ENCODE measurements at regions not wholly inside any gene's neighbourhood (a gene's known extent, or its start where the extent isn't known, plus 50 kb on each side); places are given as distances from the start of the nearest gene placed in this dataset.
"Not testable (repeated sequence)": the region's sequence is repeated elsewhere in the genome, so short reads cannot be mapped to it uniquely, and the experiment has no call there.

DNA sequence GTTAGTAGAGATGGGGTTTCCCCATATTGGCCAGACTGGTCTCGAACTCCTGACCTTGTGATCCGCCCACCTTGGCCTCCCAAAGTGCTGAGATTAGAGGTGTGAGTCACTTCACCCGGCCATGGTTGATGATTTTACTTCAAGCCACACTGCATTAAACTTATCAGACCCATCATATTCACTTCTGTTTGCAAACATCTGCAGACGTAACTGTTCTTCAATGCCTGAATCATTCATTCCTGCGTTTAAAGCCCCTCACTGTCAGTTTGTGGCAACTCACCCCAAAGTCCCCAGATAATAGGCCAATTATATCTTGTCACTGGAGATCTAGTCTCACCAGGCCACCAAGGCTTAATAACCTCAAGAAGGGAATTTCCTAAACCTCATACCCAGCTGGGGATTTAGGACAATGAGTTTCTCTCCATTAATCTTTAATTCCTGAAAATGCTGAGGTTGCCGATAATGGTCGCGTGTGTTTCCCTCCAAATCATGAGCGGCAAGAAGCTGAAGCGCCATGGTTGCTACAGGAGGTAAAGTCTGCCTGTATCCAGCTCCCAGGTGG is 229.6 kb downstream of the LY86 start:
- no peak for DNase-seq

- no peak for DNase-seq
These were observed 232.2 kb downstream of the LY86 start for GRCh38 chr6:6820641-6821238.

- no peak for DNase-seq
These were observed 233.2 kb downstream of the LY86 start for GRCh38 chr6:6821639-6822261.

- DNase-seq: no peak
These were observed 234.5 kb downstream of the LY86 start for GRCh38 chr6:6823030-6823429.

- no peak for DNase-seq
These were observed 235.2 kb downstream of the LY86 start for GRCh38 chr6:6823568-6824224.

- DNase-seq: no peak
These were observed 235.9 kb downstream of the LY86 start for GRCh38 chr6:6824381-6824780.

- no peak for DNase-seq
These were observed 236.8 kb downstream of the LY86 start for GRCh38 chr6:6825193-6825784.

DNA sequence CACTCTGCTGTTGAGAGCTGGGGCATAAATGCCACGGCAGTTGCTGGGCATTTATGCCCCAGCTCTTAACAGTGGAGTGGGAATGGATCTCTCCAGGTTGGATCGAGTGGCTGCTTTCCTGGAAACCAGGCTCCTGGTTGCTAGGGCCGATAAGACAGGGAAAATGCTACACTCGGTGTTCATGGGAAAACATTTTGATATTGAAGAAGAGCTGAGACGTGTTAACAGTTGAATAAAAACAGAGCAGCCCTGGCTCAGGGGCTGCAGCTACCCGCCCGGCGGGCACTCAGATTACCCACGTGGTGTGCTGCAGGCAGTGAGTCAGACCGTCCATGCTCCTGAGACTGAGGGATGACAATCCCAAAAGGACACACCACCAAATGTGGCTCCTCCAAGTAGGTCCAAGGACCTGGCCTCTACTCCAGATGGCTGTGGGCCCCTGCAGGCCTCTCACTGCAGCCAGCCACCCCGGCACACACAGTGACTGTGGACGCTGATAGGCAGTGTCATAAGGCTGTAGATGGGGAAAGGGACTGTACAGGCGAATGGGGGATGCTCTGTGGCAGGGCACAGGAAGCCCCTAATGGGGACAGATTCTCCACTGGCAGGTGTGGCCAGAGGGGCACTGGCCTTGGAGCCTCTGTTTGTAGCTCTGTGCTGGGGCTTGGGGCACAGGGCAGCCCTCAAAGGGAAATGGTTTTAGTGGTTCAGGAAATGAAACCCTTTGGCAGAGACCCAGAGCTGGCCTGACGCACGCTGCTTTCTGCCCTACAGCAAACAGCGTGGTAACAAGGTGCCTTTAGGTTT is 237.8 kb downstream of the LY86 start:
- no peak for DNase-seq

GRCh38 chr6:6826961-6827360 is 238.4 kb downstream of the LY86 start:
- DNase-seq: no peak

GRCh38 chr6:6829872-6830685 is 241.6 kb downstream of the LY86 start:
- DNase-seq: no peak

DNA sequence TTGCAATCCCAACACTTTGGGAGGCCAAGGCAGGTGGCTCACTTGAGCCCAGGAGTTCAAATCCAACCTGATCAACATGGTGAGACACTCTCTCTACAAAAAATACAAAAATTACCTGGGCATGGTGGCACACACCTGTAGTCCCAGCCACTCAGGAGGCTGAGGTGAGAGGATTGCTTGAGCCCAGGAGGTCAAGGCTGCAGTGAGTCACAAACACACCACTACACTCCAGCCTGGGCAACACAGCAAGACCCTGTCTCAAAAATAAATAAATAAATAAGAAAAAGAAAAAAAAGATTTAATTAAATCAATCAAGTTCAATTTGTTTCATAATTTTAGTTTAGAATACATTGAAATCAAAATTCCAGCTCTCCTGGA is 242.2 kb downstream of the LY86 start:
- not testable (repeated sequence) for DNase-seq

DNA sequence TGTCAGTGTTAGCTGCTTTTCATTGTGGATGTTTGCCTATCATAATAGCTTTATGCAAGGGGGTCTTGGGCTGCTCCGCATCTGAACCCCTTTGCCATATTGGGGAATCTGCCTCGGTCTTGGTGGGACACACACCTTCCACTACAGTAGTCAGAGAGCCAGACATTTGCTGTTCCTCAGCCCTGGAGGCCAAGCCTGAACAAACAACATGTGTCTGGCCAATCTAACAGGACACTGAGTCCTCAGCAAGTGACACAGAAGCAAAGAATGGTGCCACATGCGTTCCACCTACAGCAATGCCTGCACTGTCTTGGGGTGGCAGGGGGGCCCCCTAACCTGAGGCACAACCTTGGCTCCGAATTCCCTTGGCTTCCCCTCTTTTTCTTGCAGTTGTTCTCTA is 243.9 kb downstream of the LY86 start:
- no peak for DNase-seq

DNA sequence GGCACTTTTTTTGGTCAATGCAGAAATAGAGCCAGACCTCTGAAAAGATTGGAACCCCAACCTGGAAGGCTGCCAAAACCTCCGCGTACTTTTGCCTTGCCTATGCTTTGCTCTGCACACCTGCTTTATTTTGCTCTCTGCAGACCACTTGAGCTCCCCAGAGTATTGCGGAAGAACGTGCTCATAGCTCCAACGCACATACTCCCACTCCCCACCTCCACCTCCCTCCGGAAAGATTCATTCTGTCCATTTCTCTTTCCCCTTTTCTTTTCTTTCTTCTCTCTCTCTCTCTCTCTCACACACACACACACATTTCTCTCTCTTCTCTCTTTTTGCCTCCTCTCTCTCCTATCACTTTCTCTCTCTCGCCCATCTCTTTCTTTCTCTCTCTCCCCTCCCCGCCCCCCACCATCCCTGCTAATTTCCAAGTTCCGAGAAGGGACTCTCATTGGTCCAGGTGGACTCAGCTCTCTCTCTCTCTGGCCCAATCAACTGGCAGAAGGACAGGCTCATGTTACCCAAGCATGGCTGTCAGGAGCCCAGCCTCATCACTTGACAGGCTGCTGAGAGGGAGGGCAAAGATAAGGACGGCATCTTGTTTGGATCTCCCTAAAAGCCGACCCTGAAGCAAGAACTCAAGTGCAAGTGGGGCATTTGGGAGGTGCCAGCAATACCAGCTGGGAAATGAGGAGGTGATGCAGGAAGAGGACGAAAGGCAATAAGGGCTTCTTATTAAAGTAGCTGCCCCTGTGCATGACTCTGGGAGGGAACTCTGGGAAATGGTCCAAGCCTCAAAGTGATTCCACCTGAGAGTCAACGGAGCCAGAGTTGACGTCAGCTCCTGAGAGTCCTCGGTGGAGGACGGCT is 246.1 kb downstream of the LY86 start:
- DNase-seq: no peak

GRCh38 chr6:6835223-6835503 is 246.6 kb downstream of the LY86 start:
- no peak for DNase-seq

DNA sequence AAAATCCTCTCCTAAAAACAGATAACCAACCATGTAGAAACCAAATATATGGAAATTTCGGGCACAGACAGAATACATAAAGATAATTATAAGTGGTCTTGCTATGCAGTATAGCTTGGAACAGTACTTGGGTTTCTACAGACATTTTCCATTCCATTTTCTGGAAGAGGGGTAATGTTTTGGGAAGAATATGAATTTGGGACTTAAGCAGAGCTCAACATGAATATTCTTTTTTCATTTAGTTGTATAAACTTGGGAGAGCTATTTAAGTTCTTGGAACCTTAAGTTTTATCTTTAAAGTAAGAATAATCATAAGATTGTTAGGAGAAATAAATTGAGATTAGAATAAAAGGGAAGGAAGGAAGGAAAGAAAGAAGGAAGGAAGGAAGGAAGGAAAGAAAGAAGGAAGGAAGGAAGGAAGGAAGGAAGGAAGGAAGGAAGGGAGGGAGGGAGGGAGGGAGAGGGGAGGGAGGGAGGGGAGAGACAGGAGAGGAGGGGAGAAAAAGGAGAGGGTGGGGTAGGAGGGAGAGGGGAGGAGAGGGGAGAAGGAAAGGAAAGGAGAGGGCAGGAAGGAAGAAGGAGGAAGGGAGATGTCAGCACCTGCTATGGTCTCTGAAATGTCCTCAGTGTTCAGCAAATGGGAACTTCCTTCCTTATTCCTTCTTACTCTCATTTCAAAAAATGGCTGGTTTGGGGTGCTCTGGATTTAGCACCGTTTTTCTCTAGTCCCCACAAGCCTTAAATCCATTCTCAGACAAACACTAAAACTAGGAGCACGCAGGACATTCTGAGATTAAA is 248.3 kb downstream of the LY86 start:
- DNase-seq: no peak

- DNase-seq: no peak
These were observed 249.1 kb downstream of the LY86 start for GRCh38 chr6:6837541-6838080.

DNA sequence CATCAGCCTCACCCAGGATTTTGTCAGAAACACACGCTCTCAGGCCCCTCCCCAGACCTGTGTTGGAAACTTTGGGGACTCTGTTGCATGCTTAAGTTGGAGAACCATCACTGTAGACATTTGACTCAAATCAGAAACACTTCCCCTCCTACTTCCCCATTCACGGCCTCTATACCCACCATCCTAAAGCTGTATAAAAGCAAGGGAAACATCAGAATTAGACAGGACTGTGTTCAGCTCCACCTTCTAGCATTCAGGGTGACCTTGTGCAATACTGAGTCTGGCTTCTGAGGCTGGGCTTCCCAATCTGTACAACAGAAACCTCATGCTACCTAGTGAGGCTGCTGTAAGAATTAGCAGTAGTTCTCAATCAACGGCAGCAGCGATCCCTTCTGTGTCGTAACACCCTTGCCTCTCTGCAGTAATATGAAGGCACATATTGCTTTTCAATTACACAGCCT is 252.3 kb downstream of the LY86 start:
- no peak for DNase-seq

- DNase-seq: no peak
These were observed 253.1 kb downstream of the LY86 start for GRCh38 chr6:6841571-6841970.

GRCh38 chr6:6842291-6842690 is 253.8 kb downstream of the LY86 start:
- no peak for DNase-seq

DNA sequence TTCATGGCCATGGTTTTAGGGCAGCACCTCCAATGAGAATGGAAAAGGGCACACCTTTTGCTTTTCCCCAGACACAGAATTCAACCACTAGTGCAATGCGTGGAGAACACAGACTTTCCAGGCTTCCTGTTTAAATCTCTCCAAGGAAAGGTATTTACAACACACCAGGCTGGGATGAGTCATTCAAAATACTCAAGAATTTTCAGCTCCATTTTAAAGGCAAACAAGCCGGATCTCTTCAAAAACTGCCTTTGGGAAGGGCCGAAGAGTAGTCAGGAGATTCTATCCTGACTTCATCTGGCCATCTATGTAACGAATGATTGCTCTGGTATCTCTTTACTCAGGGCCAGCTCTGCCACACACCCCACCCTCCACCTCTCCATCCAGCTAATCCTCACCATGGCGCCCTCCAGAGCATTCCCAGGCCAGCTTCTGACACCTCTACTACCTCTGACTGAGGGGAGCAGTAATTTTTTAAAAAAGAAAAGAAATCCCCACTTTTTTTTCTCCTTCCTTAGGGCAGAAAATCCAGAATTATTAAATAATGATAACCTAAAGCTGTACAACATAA is 254.6 kb downstream of the LY86 start:
- DNase-seq: no peak
